H1 (cell line): ENCODE measurements at regions not wholly inside any gene's neighbourhood (a gene's known extent, or its start where the extent isn't known, plus 50 kb on each side); places are given as distances from the start of the nearest gene placed in this dataset.

ENCODE experiments used
- CTCF ChIA-PET: fragments of 300-600 bp; sonication (Branson Sonifier 250); formaldehyde crosslinking; loops from one replicate; lab custom pipeline; 2021; ENCODE audit not compliant: partially characterized antibody; lab: Charles Lee
- POLR2A ChIA-PET: fragments of 300-600 bp; sonication (Branson Sonifier 250); formaldehyde crosslinking; loops from one replicate; lab custom pipeline; 2021; ENCODE audit warnings: inconsistent platforms; ENCODE audit not compliant: partially characterized antibody; lab: Charles Lee
- DNase-seq, 2 experiments: peaks; one replicate each; pipeline versions ENCODE4 v3.0.0 to v3.0.0-alpha.2; 2010 to 2022; ENCODE audit warnings: low spot score in 2 of 2, low read depth in 1 of 2, mixed read lengths in 1 of 2
- FAIRE-seq: peaks from 2 replicates; lab custom pipeline; 2011; peaks lifted over from hg19 to GRCh38; lab: Jason Lieb, UNC
- H2AFZ ChIP-seq: 2 replicates; pipeline ENCODE4 v1.8.1; 2012; ENCODE audit warnings: low read length, inconsistent platforms
- H2AK5ac ChIP-seq: 2 replicates; pipeline ENCODE4 v1.6.1; 2013; ENCODE audit warnings: low read depth, low read length
- H2BK120ac ChIP-seq: replicated peaks from 2 replicates; pipeline ENCODE3; 2013; ENCODE audit warnings: low read depth, low read length, inconsistent platforms
- H2BK12ac ChIP-seq: 2 replicates; pipeline ENCODE4 v1.6.1; 2013; ENCODE audit warnings: low read depth, low read length
- H2BK15ac ChIP-seq: 2 replicates; pipeline ENCODE4 v1.6.1; 2013; ENCODE audit warnings: low read length
- H2BK20ac ChIP-seq: 2 replicates; pipeline ENCODE4 v1.6.1; 2013; ENCODE audit warnings: low read length
- H2BK5ac ChIP-seq: 2 replicates; pipeline ENCODE4 v1.6.1; 2013; ENCODE audit warnings: low read depth, low read length
- H3K14ac ChIP-seq: 2 replicates; pipeline ENCODE4 v1.6.1; 2013; ENCODE audit warnings: inconsistent platforms; ENCODE audit not compliant: insufficient read length
- H3K18ac ChIP-seq: 2 replicates; pipeline ENCODE4 v1.6.1; 2013; ENCODE audit warnings: low read length; ENCODE audit errors: extremely low read depth
- H3K23ac ChIP-seq: 2 replicates; pipeline ENCODE4 v1.6.1; 2013; ENCODE audit warnings: inconsistent platforms; ENCODE audit not compliant: insufficient read length
- H3K23me2 ChIP-seq: 2 replicates; pipeline ENCODE4 v1.6.1; 2013; ENCODE audit warnings: low read depth, low read length
- H3K27ac ChIP-seq: 2 replicates; pipeline ENCODE4 v1.6.1; 2011; ENCODE audit warnings: low read depth, low read length, inconsistent platforms
- H3K27me3 ChIP-seq, 4 experiments: replicated peaks in 1 of 4; 1 replicate in 1 of 4; 2 replicates in 3 of 4; pipeline versions ENCODE4 v1.6.1 to v1.8.1; 2011 to 2013; ENCODE audit warnings: low read length in 3 of 4, mild to moderate bottlenecking in 3 of 4, inconsistent platforms in 2 of 4, mixed read lengths in 2 of 4, moderate library complexity in 1 of 4; ENCODE audit not compliant: control insufficient read depth in 3 of 4, insufficient read depth in 3 of 4; ENCODE audit errors: extremely low read depth in 1 of 4
- H3K36me3 ChIP-seq, 4 experiments: 2 replicates each; pipeline versions ENCODE4 v1.6.1 to v1.8.1; 2011 to 2013; ENCODE audit warnings: mild to moderate bottlenecking in 4 of 4, low read length in 3 of 4, moderate library complexity in 2 of 4, control low read depth in 1 of 4, inconsistent platforms in 1 of 4; ENCODE audit not compliant: insufficient read depth in 4 of 4, control insufficient read depth in 2 of 4
- H3K4ac ChIP-seq: replicated peaks from 2 replicates; pipeline ENCODE3; 2013; ENCODE audit warnings: low read length, low read depth, mixed read lengths, inconsistent platforms; ENCODE audit not compliant: insufficient read length
- H3K4me1 ChIP-seq, 4 experiments: replicated peaks in 1 of 4; 1 replicate in 1 of 4; 2 replicates in 3 of 4; pipeline versions ENCODE4 v1.6.1 to v1.8.1; 2011 to 2013; ENCODE audit warnings: low read length in 3 of 4, inconsistent platforms in 2 of 4, mixed read lengths in 1 of 4; ENCODE audit not compliant: insufficient read depth in 4 of 4, control insufficient read depth in 3 of 4
- H3K4me2 ChIP-seq, 2 experiments: 2 replicates each; pipeline versions ENCODE4 v1.6.1 to v1.8.1; 2011 to 2013; ENCODE audit warnings: low read depth in 2 of 2, low read length in 2 of 2, control low read depth in 1 of 2, inconsistent platforms in 1 of 2, mild to moderate bottlenecking in 1 of 2; ENCODE audit not compliant: insufficient read depth in 1 of 2
- H3K4me3 ChIP-seq, 4 experiments: fragments of 200-600, 300-600 bp in 1 of 4; sonication (generic), shearing (Covaris generic), sonication (Bioruptor Twin) in 1 of 4; 2 replicates each; pipeline versions ENCODE4 v1.5.1 to v1.8.1; 2011 to 2016; ENCODE audit warnings: low read length in 4 of 4, low read depth in 3 of 4, control low read depth in 2 of 4, inconsistent platforms in 2 of 4, mild to moderate bottlenecking in 2 of 4, mixed read lengths in 1 of 4, moderate library complexity in 1 of 4; ENCODE audit not compliant: insufficient read depth in 2 of 4; ENCODE audit errors: extremely low read depth in 1 of 4
- H3K56ac ChIP-seq: replicated peaks from 2 replicates; pipeline ENCODE3; 2013; ENCODE audit warnings: low read depth, mild to moderate bottlenecking, mixed read lengths, low read length, inconsistent platforms; ENCODE audit not compliant: insufficient read length
- H3K79me1 ChIP-seq: 2 replicates; pipeline ENCODE4 v1.6.1; 2013; ENCODE audit warnings: low read depth, low read length, control low read depth
- H3K79me2 ChIP-seq, 2 experiments: 2 replicates each; pipeline versions ENCODE4 v1.6.1 to v1.8.1; 2012 to 2013; ENCODE audit warnings: low read length in 2 of 2, mild to moderate bottlenecking in 2 of 2, inconsistent platforms in 1 of 2; ENCODE audit not compliant: insufficient read depth in 2 of 2, control insufficient read depth in 1 of 2
- H3K9ac ChIP-seq, 4 experiments: replicated peaks in 1 of 4; 1 replicate in 1 of 4; 2 replicates in 3 of 4; pipeline versions ENCODE4 v1.6.1 to v1.8.1; 2011 to 2013; ENCODE audit warnings: low read depth in 3 of 4, low read length in 3 of 4, control low read depth in 2 of 4, mild to moderate bottlenecking in 2 of 4, moderate library complexity in 2 of 4, inconsistent platforms in 1 of 4; ENCODE audit errors: extremely low read depth in 1 of 4
- H3K9me3 ChIP-seq, 2 experiments: 2 replicates each; pipeline versions ENCODE4 v1.6.1 to v1.8.1; 2012 to 2013; ENCODE audit warnings: mild to moderate bottlenecking in 2 of 2, moderate library complexity in 2 of 2, control low read depth in 1 of 2, inconsistent platforms in 1 of 2, low read depth in 1 of 2, low read length in 1 of 2, mixed read lengths in 1 of 2; ENCODE audit not compliant: insufficient read depth in 2 of 2
- H4K20me1 ChIP-seq, 2 experiments: replicated peaks in 1 of 2; 2 replicates each; pipeline versions ENCODE3 to v1.8.1; 2011 to 2013; ENCODE audit warnings: inconsistent platforms in 2 of 2, low read length in 2 of 2, mild to moderate bottlenecking in 1 of 2; ENCODE audit not compliant: insufficient read depth in 2 of 2, control insufficient read depth in 1 of 2
- H4K5ac ChIP-seq: 2 replicates; pipeline ENCODE4 v1.6.1; 2013; ENCODE audit warnings: low read length, low read depth, mixed read lengths, inconsistent platforms; ENCODE audit not compliant: insufficient read length
- H4K8ac ChIP-seq: 2 replicates; pipeline ENCODE4 v1.8.0; 2013; ENCODE audit warnings: mild to moderate bottlenecking, moderate library complexity, low read length, inconsistent platforms; ENCODE audit not compliant: insufficient read depth; ENCODE audit errors: extremely low read depth
- H4K91ac ChIP-seq: replicated peaks from 2 replicates; pipeline ENCODE3; 2013; ENCODE audit warnings: low read length, mixed read lengths, inconsistent platforms; ENCODE audit not compliant: insufficient read length
- BCL11A ChIP-seq, 2 experiments: IDR thresholded peaks; one replicate each; pipeline ENCODE4 v1.6.1; 2011; ENCODE audit warnings: low read depth in 2 of 2, low read length in 2 of 2, mild to moderate bottlenecking in 2 of 2
- CBX8 ChIP-seq: fragments of 300-800, 300-1000 bp; sonication (generic); IDR thresholded peaks from 2 replicates; pipeline ENCODE4 v1.7.1; 2016; ENCODE audit warnings: low read depth, low read length, borderline replicate concordance
- CHD2 ChIP-seq: IDR thresholded peaks from 2 replicates; pipeline ENCODE4 v1.6.1; 2012; ENCODE audit warnings: low read length, improper control_type of control experiment
- CTBP2 ChIP-seq: IDR thresholded peaks from 2 replicates; pipeline ENCODE4 v1.7.0; 2011; ENCODE audit warnings: borderline replicate concordance, mild to moderate bottlenecking, moderate library complexity, mixed read lengths, low read length; ENCODE audit not compliant: insufficient read depth, insufficient read length
- WGBS, 2 experiments: shearing (Covaris generic) in 1 of 2; methylation state at CpG; one replicate each; pipeline versions ENCODE4 v1.1.6 to v1.1.7; 2013 to 2015; ENCODE audit warnings: low lambda C conversion rate in 2 of 2, mixed read lengths in 2 of 2, inconsistent platforms in 1 of 2, low coverage in 1 of 2, missing lambda C conversion rate in 1 of 2; ENCODE audit not compliant: insufficient replicate concordance in 2 of 2, insufficient coverage in 1 of 2, insufficient read length in 1 of 2; ENCODE audit errors: extremely low coverage in 1 of 2, missing lambda C conversion rate in 1 of 2; 5-methylcytosine and 5-hydroxymethylcytosine counted together

- Histone ChIP-seq H2BK12ac (no peak overlapping the region), H4K8ac (no peak overlapping the region), H2AFZ (no peak overlapping the region), H4K5ac (no peak overlapping the region), H2AK5ac (no peak overlapping the region), H3K18ac (no peak overlapping the region), H3K4me2 (no peak overlapping the region), H4K20me1 (no peaks in the 10 kb centered on the region), H3K4me1 (no peaks in the 10 kb centered on the region), H3K4ac (no peak overlapping the region), H2BK120ac (no peak overlapping the region), H3K79me2 (no peaks in the 10 kb centered on the region), H3K56ac (no peak overlapping the region), H3K4me3 (no peak overlapping the region), H3K27ac (no peak overlapping the region), H4K91ac (no peak overlapping the region), H2BK20ac (no peak overlapping the region), H3K79me1 (no peaks in the 10 kb centered on the region), H3K23ac (no peak overlapping the region), H3K9ac (no peak overlapping the region), H3K27me3 (no peaks in the 10 kb centered on the region), H2BK15ac (no peak overlapping the region), H3K9me3 (no peaks in the 10 kb centered on the region), H3K23me2 (no peaks in the 10 kb centered on the region), H3K14ac (no peak overlapping the region), H3K36me3 (no peaks in the 10 kb centered on the region), H2BK5ac (no peak overlapping the region)
- 95% methylated on average over 1 of the region's 1 CpG; no CpG with 5 or more reads in 1 of the 2 experiments for WGBS, 2 experiments
- no peak for FAIRE-seq
- DNase-seq = no peak
- CTCF ChIA-PET = no interaction called here
- POLR2A ChIA-PET = no interaction called here
- no peak for TF ChIP-seq BCL11A (IDR thresholded peaks at IDR 0.05; ENCODE audit: low read depth in 2 of 2, low read length in 2 of 2)
- TF ChIP-seq CTBP2 = no peak
- TF ChIP-seq CHD2 = no peak
- no peak for TF ChIP-seq CBX8
These were observed 167.2 kb downstream of the FSCB start for GRCh38 chr14:44339862-44340261.
